IPS-18c (cell line): ENCODE measurements at regions not wholly inside any gene's neighbourhood (a gene's known extent, or its start where the extent isn't known, plus 50 kb on each side); places are given as distances from the start of the nearest gene placed in this dataset.

Source experiments
- H3K4me3 ChIP-seq: 2 replicates; pipeline ENCODE4 v1.7.0; 2013; ENCODE audit warnings: low read depth, mild to moderate bottlenecking, low read length, moderate library complexity; ENCODE audit not compliant: insufficient read depth
- H3K9me3 ChIP-seq: one replicate; pipeline ENCODE4 v1.6.1; 2013; ENCODE audit warnings: mild to moderate bottlenecking, low read length, moderate library complexity; ENCODE audit not compliant: control insufficient read depth, insufficient read depth

DNA sequence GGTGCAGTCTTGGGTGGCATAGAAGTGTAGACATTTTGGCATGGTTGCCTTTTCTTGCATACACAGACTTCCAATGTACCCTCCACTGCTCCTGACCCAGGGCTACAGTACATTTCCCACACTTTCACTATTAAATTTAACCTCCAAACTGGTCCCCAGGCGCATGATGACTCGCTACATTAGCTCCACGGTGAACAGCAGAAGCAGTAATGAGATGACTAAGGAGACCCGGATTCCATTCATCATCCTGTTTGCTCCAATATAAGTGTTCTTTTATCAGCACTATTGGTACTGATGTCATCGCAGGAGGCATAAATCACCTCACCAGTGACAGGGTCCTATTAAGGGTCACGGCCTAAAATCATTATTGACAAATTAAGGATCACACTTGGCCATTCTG lies 316.5 kb downstream of the EN1 start:
- no peaks in the 10 kb centered on the region for H3K9me3 ChIP-seq
- H3K4me3 ChIP-seq = no peak overlapping the region

DNA sequence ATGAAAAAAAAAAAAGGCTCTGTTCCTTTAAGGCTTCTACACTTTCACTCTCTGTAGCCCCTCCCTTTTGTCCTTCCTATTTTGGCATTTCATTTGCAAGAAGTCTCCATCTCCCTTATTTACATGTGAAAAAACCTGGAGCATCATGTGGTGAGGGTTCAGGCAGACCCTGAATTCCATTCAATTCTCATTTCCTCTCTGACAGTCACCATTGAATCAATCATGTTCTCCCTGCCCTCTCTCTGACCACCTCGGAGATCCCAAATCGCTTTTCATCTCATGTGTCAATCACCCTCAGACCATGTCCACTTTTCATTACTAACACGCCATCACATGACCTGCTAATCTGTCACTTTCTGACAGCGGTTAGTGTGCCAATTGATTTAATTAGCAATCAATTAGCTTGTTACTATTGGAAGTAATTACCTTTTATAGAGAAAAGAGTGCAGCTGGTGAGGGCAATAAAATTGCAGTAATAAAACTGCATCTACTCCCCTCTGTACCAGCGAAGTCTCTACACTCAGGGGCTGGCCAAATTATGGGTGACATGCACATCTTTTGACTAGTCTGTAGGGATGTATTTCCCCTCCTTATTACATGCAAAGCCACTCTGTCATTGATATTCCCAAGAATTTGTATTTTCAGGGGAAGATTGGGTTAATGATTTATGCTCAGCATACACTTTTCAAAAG lies 317.4 kb downstream of the EN1 start:
- Histone ChIP-seq H3K9me3 (no peaks in the 10 kb centered on the region), H3K4me3 (no peak overlapping the region)

DNA sequence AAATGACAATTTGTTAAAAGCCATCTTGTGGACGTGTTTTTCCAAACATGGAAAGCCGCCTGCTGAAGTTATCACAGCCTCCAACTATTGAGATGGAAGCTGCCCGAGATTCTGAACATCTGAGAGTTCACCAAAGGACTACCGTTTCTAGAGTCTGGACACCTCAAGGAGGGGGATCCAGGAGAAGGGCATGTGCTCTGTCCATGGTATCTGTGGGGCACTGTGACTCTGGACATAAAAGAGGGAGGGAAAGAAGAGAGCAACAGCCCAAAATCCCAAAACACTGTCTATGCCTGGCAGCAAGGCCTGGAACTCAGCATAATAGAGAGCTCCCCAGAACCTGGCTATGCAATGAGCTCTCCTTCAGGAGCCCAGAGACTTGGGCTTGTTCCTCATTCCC lies 319.9 kb downstream of the EN1 start:
- Histone ChIP-seq H3K4me3 (no peak overlapping the region), H3K9me3 (no peaks in the 10 kb centered on the region)

DNA sequence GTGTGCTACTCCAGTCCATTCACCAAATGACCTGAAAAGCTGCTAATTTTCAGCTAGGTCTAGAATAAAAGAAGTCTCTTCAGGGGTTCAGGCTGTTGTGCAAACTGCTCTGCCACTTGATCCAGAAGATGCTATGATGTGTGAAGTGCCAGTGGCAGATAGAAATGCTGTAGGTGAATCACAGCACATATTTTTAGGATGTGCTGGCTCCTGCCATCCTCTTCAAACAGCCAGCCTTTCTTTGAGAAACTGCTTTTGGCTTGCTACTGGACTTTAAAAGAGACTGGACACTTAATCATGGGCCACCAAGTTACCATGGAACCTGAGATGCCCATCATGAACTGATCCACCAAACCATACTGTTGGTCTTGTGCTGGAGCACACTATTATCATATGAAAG lies 322.1 kb downstream of the EN1 start:
- no peak overlapping the region for H3K4me3 ChIP-seq

DNA sequence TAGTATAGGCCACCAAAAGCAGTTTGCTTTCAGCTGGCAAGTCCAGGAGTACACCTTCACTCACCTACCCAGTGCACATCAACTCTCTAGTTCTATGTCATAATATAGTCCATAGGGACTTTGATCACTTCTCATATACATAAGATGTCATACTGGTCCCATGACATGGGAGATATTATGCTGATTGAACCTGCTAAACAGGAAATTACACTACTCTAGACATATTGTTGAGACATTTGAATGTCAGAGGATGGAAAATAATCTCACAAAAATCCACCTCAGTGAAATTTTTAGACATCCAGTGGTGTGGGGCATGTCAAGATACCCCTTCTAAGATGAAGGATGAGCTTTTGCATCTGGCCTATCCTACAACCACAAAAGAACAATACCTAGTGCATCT lies 322.5 kb downstream of the EN1 start:
- Histone ChIP-seq H3K9me3 (peaks cover 7% of the 10 kb centered on the region), H3K4me3 (no peak overlapping the region)

More for the DNA sequence above, 322.1 kb downstream of the EN1 start:
- peaks cover 4% of the 10 kb centered on the region for H3K9me3 ChIP-seq

DNA sequence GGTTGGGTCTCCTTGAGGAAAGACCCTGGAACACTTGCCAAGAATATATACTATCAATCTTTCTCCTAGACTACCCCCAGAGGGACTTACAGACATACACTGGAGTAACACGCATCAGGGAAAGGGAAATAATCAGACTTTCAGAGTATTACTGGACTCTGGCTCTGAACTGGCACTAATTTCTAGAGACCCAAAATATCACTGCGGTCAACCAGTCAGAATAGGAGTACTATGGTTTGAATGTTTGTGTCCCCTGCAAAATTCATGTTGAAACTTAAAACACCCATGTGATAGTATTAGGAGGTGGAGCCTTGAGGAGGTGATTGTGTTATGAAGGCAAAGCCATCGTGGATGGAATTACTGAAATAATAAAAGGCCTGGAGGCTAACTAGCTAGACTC lies 323.7 kb downstream of the EN1 start:
- H3K9me3 ChIP-seq = peaks cover 11% of the 10 kb centered on the region
- no peak overlapping the region for H3K4me3 ChIP-seq

DNA sequence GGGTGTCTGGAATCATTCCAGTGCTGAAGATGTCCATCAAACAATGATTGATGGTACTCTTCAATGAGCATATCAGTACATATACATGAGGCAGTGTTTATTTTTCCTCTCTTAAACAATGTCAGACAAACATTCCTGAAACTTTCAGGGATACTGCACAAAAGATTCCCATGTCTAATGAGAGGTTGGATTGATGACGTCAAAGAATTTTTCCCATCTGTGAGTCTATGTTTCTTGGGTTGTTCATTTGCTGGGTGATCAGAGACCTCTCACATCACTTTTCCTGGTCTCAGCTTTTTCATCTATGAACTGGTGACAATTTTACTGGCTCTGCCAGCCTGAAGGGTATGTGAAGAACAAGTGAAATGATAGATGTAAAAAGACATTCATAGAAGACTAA lies 325.5 kb downstream of the EN1 start:
- Histone ChIP-seq H3K9me3 (peaks cover 11% of the 10 kb centered on the region), H3K4me3 (no peak overlapping the region)

DNA sequence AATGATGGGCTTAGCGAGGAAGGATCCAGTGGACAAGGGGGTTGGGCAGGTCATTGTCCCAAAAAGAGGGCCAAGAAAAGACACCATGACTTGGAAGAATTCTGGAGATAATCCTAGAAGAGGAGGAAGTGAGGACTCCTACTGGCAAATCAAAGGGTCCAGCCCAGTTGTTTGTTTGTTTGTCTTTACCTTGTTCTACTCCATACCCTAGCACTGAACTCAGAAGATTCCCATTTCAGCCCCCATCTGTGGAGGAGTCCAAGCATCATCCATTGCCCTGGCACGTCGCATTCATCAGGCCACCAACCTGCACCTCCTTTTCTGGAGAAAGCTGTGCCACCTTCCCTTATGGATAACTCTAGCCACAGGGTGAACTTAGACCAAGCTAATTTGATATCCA lies 326.2 kb downstream of the EN1 start:
- peaks cover 11% of the 10 kb centered on the region for H3K9me3 ChIP-seq
- H3K4me3 ChIP-seq = no peak overlapping the region

DNA sequence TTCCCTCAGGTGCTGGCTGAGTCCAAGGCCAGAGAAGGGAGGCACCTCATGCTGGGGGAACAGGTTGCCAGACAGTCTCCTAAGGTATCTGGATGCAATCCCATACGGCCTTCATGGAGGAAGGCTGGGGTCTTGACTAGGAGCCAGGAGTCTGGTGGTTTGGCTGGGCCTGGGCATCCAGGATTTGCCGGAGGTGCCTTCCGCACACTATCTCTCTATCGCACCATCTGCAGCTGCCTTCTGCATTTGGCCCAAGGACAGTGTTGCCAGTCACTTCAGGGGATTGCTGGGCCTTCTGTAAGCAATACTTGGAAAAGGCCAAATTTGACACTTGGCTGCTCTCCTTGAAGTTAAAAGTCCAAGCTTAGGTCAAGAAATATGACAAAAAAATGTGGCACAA lies 327.2 kb downstream of the EN1 start:
- no peak overlapping the region for H3K4me3 ChIP-seq
- H3K9me3 ChIP-seq = peaks cover 11% of the 10 kb centered on the region

DNA sequence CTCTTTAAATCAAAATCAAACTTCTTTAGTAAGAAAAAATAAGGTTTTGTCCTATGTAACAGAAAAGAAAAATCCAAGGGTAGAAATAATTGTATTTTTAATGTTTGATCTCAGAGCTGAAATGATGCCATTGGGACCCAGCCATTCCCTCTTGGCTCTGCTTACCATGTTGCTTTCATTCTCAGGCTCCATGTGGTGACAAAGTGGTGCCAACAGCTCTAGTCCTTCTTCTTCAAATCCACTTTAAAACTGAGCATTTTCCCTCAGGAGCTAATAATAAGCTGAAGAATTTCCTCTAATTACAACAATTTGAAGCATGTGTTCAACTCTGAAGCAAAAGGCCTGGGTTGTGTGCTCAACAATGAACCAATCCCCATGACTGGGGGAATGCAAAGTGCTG lies 327.9 kb downstream of the EN1 start:
- peaks cover 11% of the 10 kb centered on the region for H3K9me3 ChIP-seq
- no peak overlapping the region for H3K4me3 ChIP-seq

DNA sequence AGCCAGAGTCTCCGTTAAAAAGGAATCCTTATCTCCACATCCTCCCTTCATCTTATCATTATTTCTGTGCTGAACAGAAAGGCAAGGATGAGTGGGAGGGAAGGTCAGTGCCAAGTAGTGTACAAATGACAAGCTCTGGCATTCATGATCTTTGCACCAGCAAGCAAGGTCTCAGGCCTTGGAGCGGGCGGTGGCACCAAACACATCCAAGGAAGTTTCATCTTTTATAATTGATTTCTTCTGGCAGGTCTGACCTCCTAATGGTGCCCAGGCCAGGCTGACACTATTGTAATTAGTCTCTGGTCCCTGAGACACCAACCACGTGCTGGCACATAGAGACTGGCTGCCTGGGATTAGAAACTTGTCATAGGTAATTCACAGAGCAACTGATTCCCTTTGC lies 336.6 kb downstream of the EN1 start:
- no peaks in the 10 kb centered on the region for H3K9me3 ChIP-seq
- H3K4me3 ChIP-seq = no peak overlapping the region

DNA sequence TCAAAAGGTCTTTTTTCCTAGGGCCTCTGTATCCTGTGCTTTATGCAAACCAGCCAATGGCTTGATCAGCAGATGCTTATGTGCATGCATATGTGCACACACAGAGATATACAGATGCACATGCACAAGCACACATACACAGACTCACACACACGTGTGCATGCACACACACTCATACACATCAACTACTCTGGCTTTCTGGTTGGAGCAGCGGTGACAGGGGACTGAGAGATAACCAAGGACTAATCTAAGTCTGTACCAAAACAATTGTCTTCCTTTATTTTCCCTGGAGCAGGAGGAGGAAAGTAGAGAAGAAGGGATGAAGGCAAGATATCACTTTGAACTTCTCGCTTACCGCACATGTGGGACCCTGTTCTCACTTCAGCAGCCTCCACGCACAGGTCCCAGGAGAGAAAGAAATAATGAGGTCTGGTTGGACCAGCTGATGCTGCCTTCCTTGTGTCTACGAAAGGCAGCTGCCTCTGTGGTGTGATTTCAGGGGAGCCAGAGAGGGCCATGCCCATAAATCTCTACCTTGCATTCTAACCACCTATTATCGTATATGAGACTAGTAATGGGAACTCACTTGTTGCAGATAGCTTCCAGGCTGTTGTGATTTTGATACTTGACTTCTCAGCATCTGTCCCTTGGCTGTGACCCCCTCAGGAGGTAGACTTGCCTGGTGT lies 338.0 kb downstream of the EN1 start:
- no peaks in the 10 kb centered on the region for H3K9me3 ChIP-seq
- no peak overlapping the region for H3K4me3 ChIP-seq

DNA sequence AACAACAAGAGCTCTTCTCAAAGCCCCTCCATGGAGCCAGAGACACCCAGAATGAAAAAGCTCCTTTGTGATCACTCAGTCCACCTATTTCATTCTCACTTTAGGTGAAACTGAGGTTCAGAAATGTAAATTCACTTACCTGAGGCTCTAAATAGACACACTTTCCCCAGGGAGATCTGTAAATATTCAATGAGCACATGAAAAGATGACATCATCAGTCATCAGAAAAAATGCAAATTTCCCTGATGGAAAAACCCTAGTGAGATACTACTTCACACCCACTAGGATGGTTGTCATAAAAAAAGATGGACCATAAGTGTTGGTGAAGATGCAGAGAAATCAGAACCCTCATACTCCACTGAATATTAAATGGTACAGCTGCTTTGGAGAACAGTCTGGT lies 339.2 kb downstream of the EN1 start:
- H3K9me3 ChIP-seq = no peaks in the 10 kb centered on the region
- no peak overlapping the region for H3K4me3 ChIP-seq

DNA sequence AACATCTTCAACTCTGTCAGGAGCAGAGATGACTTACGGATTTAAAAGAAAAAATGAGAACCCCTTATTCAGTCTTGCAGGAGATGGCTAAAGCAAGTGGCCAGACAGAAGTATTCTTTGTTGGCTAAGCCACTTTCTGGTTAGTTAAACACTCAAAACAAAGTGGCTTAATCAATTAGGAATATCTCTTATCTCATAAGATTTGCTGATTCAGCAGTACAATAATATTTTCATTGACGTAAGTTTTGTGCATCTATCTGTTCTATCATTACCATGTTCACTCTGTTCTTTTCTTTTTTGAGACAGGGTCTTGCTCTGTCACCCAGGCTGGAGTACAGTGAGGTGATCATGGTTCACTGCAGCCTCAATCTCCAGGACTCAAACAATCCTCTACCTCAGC lies 342.0 kb downstream of the EN1 start:
- no peaks in the 10 kb centered on the region for H3K9me3 ChIP-seq
- H3K4me3 ChIP-seq = no peak overlapping the region

DNA sequence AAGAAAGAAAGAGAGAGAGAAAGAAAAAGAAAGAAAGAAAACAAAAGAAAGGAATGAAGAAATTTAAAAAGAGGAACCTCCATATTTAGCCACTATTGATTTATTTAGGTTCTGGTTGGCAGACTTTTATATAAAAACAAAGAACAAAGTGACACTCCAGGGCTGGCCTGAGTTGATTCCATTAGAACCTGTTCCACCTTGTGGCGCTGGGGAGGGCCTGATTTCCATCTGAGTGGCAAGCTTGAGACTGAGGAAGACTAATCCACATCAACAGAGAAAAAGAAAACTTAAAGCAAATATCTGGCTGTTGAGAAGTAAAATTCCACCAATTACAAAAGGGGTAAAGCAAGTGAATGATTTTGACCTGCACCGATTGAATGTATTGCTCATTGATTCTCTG lies 345.3 kb downstream of the EN1 start:
- Histone ChIP-seq H3K4me3 (no peak overlapping the region), H3K9me3 (no peaks in the 10 kb centered on the region)

DNA sequence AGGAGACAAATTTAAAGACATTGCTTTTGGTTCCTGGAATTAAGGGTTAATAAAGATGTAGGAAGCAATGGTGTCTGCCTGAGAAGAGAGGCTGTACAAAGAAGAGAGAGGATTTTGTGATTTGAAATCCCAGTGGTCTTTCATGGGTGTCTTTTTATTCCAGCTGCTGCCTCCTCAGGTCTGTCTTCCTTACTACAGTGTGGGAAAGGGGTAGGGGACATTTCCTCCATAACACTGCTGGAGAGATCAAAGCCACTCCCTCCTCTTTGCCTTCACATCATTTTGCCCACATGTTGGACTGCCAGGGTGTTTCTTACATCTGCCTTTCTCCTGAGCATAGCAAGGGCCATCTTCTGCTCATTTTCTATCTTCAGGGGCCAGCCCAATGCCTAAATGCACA lies 348.5 kb downstream of the EN1 start:
- Histone ChIP-seq H3K4me3 (no peak overlapping the region), H3K9me3 (no peaks in the 10 kb centered on the region)

DNA sequence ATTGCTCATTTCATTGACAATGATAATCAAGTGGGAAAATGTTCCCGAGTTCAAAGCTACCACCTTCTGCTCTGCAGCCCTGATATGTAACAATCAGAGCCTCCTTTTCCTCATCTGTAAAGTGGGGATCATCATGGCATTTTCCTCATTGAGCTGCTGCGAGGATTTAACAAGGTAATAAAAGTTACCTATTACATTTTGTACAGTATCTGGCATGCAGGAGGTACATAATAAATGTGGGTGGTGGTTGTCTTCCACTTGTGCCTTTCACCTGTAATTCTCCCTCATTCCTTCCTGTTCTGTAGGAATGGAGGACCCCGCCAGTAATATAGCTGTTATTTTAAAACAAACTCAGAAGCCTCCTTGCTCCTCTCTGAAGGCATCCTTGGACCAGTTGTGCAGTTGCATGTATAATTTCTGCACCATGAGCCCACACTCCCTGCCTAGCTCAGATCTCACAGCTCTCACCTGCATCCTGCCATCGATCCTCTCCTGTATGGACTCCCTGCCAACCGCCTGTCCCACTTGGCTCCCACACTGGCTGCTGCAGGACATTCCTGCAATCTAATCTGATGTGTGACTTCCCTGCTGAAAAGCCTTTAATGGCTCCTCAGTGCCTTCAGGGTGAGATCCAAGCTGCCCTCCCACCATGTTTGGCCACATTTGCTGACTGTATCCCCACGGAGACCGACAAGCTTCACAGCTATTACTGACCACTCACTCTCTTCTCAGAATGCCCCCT lies 350.4 kb downstream of the EN1 start:
- Histone ChIP-seq H3K9me3 (no peaks in the 10 kb centered on the region), H3K4me3 (no peak overlapping the region)

DNA sequence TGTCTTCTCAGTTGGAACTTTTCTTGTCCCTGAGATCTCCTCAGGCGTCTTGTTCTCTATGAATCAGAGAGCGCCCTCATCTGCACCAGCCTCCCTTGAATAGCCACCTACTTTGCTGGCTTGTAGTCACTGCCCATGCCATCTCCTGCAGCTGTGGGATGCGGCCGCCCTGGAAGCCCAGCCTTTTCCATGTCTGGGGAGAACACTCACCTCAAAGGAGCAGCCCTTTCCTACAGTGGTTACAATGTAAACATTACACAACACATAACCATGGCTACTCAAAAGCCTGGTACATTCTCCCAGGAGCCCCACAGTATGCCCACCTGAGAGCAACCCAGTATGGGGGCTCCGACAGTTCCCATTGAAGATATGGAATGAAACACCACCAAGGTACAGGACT lies 351.0 kb downstream of the EN1 start:
- H3K4me3 ChIP-seq = no peak overlapping the region
- H3K9me3 ChIP-seq = no peaks in the 10 kb centered on the region
